HepG2 (cell line): ENCODE measurements at regions not wholly inside any gene's neighbourhood (a gene's known extent, or its start where the extent isn't known, plus 50 kb on each side); places are given as distances from the start of the nearest gene placed in this dataset.

ENCODE experiments used
- ATAC-seq: fragments of 200-7000 bp; cut with Tn5 transposase; 3 replicates; pipeline ENCODE4 v1.9.1; 2020; ENCODE audit warnings: mild to moderate bottlenecking, moderate library complexity
- BruUV-seq: library from RNA; stranded (reverse); fragments of 400-500 nt; replicated peaks from 2 replicates; lab custom pipeline; 2021; lab: Mats Ljungman, UMichigan
- CTCF ChIA-PET: fragments of 300-600 bp; formaldehyde crosslinking; extraction: SDS; loops from one replicate; lab custom pipeline; 2021; ENCODE audit warnings: low total read pairs, inconsistent platforms, low intra/inter-chr PET ratio; lab: Yijun Ruan, JAX
- POLR2A ChIA-PET: fragments of 350-600 bp; sonication (Branson Sonifier 250); formaldehyde crosslinking; loops from one replicate; lab custom pipeline; 2020; ENCODE audit warnings: antibody characterized with exemption, inconsistent platforms; lab: Yijun Ruan, JAX
- DNase-seq: peaks from one replicate; pipeline ENCODE4 v3.0.0-alpha.2; 2015; ENCODE audit warnings: low spot score
- FAIRE-seq: peaks from 3 replicates; lab custom pipeline; 2011; peaks lifted over from hg19 to GRCh38; lab: Jason Lieb, UNC
- H2AFZ ChIP-seq: one replicate; pipeline ENCODE4 v1.6.1; 2011; ENCODE audit warnings: low read length, inconsistent platforms
- H3K27ac ChIP-seq: fragments of 300-600 bp; 3 replicates; pipeline ENCODE4 v1.8.0; 2011; ENCODE audit warnings: mixed run types, mild to moderate bottlenecking, mixed read lengths, low read length, inconsistent platforms; ENCODE audit not compliant: insufficient read depth; ENCODE audit errors: extremely low read length
- H3K27me3 ChIP-seq, 2 experiments: fragments of 200-600 bp in 1 of 2; 2 replicates in 1 of 2; 3 replicates in 1 of 2; pipeline versions ENCODE4 v1.6.0 to v1.8.0; 2011; ENCODE audit warnings: low read length in 2 of 2, mild to moderate bottlenecking in 2 of 2, moderate library complexity in 2 of 2, inconsistent platforms in 1 of 2; ENCODE audit not compliant: insufficient read depth in 2 of 2, control insufficient read depth in 1 of 2
- H3K36me3 ChIP-seq, 2 experiments: fragments of 200-600 bp in 1 of 2; replicated peaks in 1 of 2; 2 replicates in 1 of 2; 3 replicates in 1 of 2; pipeline versions ENCODE4 v1.5.1 to v1.8.0; 2011; ENCODE audit warnings: low read length in 2 of 2, inconsistent platforms in 1 of 2; ENCODE audit not compliant: insufficient read depth in 2 of 2, control insufficient read depth in 1 of 2
- H3K4me1 ChIP-seq: 2 replicates; pipeline ENCODE4 v1.5.1; 2012; ENCODE audit warnings: low read length, inconsistent platforms; ENCODE audit not compliant: insufficient read depth
- H3K4me2 ChIP-seq: 2 replicates; pipeline ENCODE4 v1.6.0; 2011; ENCODE audit warnings: low read depth, low read length, inconsistent platforms
- H3K4me3 ChIP-seq, 3 experiments: fragments of 200-600 bp in 1 of 3; sonication (generic), shearing (Covaris generic) in 1 of 3; replicated peaks in 1 of 3; 2 replicates each; pipeline ENCODE4 v1.5.1; 2011 to 2016; ENCODE audit warnings: low read length in 3 of 3, inconsistent platforms in 2 of 3, low read depth in 2 of 3, mild to moderate bottlenecking in 2 of 3, control low read depth in 1 of 3, mixed read lengths in 1 of 3; ENCODE audit not compliant: insufficient read depth in 1 of 3
- H3K79me2 ChIP-seq: one replicate; pipeline ENCODE4 v1.6.1; 2011; ENCODE audit warnings: low read length, inconsistent platforms; ENCODE audit not compliant: insufficient read depth
- H3K9ac ChIP-seq: 2 replicates; pipeline ENCODE4 v1.6.0; 2011; ENCODE audit warnings: mild to moderate bottlenecking, low read depth, low read length, inconsistent platforms; ENCODE audit not compliant: insufficient read depth
- H3K9me3 ChIP-seq: 2 replicates; pipeline ENCODE4 v1.5.1; 2012; ENCODE audit warnings: mild to moderate bottlenecking, low read length
- H4K20me1 ChIP-seq: 2 replicates; pipeline ENCODE4 v1.6.0; 2011; ENCODE audit warnings: inconsistent platforms, mild to moderate bottlenecking, low read length, moderate library complexity; ENCODE audit not compliant: insufficient read depth
- ATF1 ChIP-seq: IDR thresholded peaks from 2 replicates; pipeline ENCODE4 v1.6.1; 2016; ENCODE audit warnings: mild to moderate bottlenecking, control low read depth
- ATRX ChIP-seq: sonication (generic); formaldehyde crosslinking; IDR thresholded peaks from 2 replicates; pipeline ENCODE4 v1.4.0; 2020; ENCODE audit warnings: missing genetic modification reagents, borderline replicate concordance
- EP300 ChIP-seq, 3 experiments: sonication (generic) in 1 of 3; formaldehyde crosslinking in 1 of 3; IDR thresholded peaks; 2 replicates each; pipeline versions ENCODE4 v1.5.1 to v1.6.1; 2011 to 2020; ENCODE audit warnings: low read depth in 2 of 3, low read length in 2 of 3, borderline replicate concordance in 1 of 3, improper control_type of control experiment in 1 of 3, mild to moderate bottlenecking in 1 of 3, missing genetic modification reagents in 1 of 3, moderate library complexity in 1 of 3
- HES4 ChIP-seq: sonication (generic); formaldehyde crosslinking; IDR thresholded peaks from 2 replicates; pipeline ENCODE4 v1.9.0; 2021; ENCODE audit warnings: mild to moderate bottlenecking, missing genetic modification reagents, borderline replicate concordance
- MYPOP ChIP-seq: sonication (generic); formaldehyde crosslinking; IDR thresholded peaks from 2 replicates; pipeline ENCODE4 v1.8.1; 2023; ENCODE audit warnings: mild to moderate bottlenecking, moderate library complexity, missing genetic modification reagents
- NCOR1 ChIP-seq: fragments of 200-600 bp; sonication (generic); IDR thresholded peaks from 2 replicates; pipeline ENCODE4 v1.7.0; 2017; ENCODE audit warnings: antibody characterized with exemption, low read length, borderline replicate concordance
- SP4 ChIP-seq: sonication (generic); formaldehyde crosslinking; IDR thresholded peaks from 2 replicates; pipeline ENCODE4 v1.8.1; 2023; ENCODE audit warnings: mild to moderate bottlenecking, missing genetic modification reagents
- ZBTB43 ChIP-seq: sonication (generic); formaldehyde crosslinking; conservative IDR thresholded peaks from 2 replicates; pipeline ENCODE4 v1.4.0; 2020; ENCODE audit warnings: missing genetic modification reagents
- WGBS: methylation state at CpG from one replicate; pipeline ENCODE4 v1.1.6; 2017; ENCODE audit warnings: low lambda C conversion rate; 5-methylcytosine and 5-hydroxymethylcytosine counted together
- in situ Hi-C: cut with HindIII; loops from 2 replicates; pipeline ENCODE4 v1.10.0; 2017; ENCODE audit warnings: low pct_unique_long_range_greater_than_20kb; ENCODE audit not compliant: extremely low pct_ligation_motif_present
- intact Hi-C: fragments of 100-400 bp; cut with micrococcal nuclease; formaldehyde crosslinking; loops from one replicate; pipeline ENCODE4 v1.10.0; 2022; ENCODE audit not compliant: unreplicated experiment

GRCh38 chr10:107453561-107453960 lies 289.1 kb upstream of the SORCS1 start (continued):
- no peak for TF ChIP-seq ZBTB43 (CRISPR knock-in tag)
- TF ChIP-seq ATRX (CRISPR knock-in tag): no peak
- no peak for TF ChIP-seq EP300 (IDR thresholded peaks at IDR 0.05; ENCODE audit: low read depth in 2 of 2, low read length in 2 of 2)
- no peak for TF ChIP-seq EP300 (CRISPR knock-in tag; IDR thresholded peaks at IDR 0.05; ENCODE audit: borderline replicate concordance)
- no peak for TF ChIP-seq SP4
- no peak for TF ChIP-seq NCOR1

- no peak overlapping the region for H3K4me3 ChIP-seq
- POLR2A ChIA-PET: no interaction called here
- H2AFZ ChIP-seq: no peak overlapping the region
- TF ChIP-seq HES4 (CRISPR knock-in tag) (no peak), ATF1 (CRISPR knock-in tag) (no peak), MYPOP (CRISPR knock-in tag) (no peak)
- no peaks in the 10 kb centered on the region for H3K36me3 ChIP-seq
- ATAC-seq (no peak), DNase-seq (no peak), FAIRE-seq (no peak)
- H3K27ac ChIP-seq: no peak overlapping the region
- intact Hi-C loops (no loop called here), in situ Hi-C loops (no loop called here)
- no peaks in the 10 kb centered on the region for H3K79me2 ChIP-seq
- H3K4me2 ChIP-seq: no peak overlapping the region
- peaks cover 79% of the 10 kb centered on the region for H3K9me3 ChIP-seq
- no peaks in the 10 kb centered on the region for H3K27me3 ChIP-seq
- 0% methylated on average over 4 of the region's 4 CpGs for WGBS
- no peaks in the 10 kb centered on the region for H3K4me1 ChIP-seq
- no TSS peak for BruUV-seq
- CTCF ChIA-PET: no interaction called here
- no peaks in the 10 kb centered on the region for H4K20me1 ChIP-seq
- no peak overlapping the region for H3K9ac ChIP-seq
These were observed 286.5 kb upstream of the SORCS1 start for GRCh38 chr10:107451047-107451446.
